GM12872 (cell line): ENCODE measurements at regions not wholly inside any gene's neighbourhood (a gene's known extent, or its start where the extent isn't known, plus 50 kb on each side); places are given as distances from the start of the nearest gene placed in this dataset.

ENCODE experiments used
- CTCF ChIP-seq: IDR thresholded peaks from 3 replicates; pipeline ENCODE4 v1.5.1; 2011; ENCODE audit warnings: low read depth, mild to moderate bottlenecking, low read length, moderate library complexity; ENCODE audit not compliant: insufficient read depth

- TF ChIP-seq CTCF, result no peak
These were observed 270.0 kb upstream of the GYPC start for GRCh38 chr2:126385983-126386382.

- TF ChIP-seq CTCF, result no peak
These were observed 266.5 kb upstream of the GYPC start for GRCh38 chr2:126389446-126389845.

- TF ChIP-seq CTCF, result no peak
These were observed 263.1 kb upstream of the GYPC start for GRCh38 chr2:126392889-126393288.

- peak; percentile 41 for TF ChIP-seq CTCF
These were observed 257.0 kb upstream of the GYPC start for GRCh38 chr2:126399001-126399400.

- no peak for TF ChIP-seq CTCF
These were observed 252.8 kb upstream of the GYPC start for GRCh38 chr2:126403039-126403628.

GRCh38 chr2:126406267-126406666 lies 249.7 kb upstream of the GYPC start:
- TF ChIP-seq CTCF, result no peak

GRCh38 chr2:126408671-126409070 lies 247.3 kb upstream of the GYPC start:
- TF ChIP-seq CTCF, result no peak
